MM.1S (cell line): ENCODE measurements at regions not wholly inside any gene's neighbourhood (a gene's known extent, or its start where the extent isn't known, plus 50 kb on each side); places are given as distances from the start of the nearest gene placed in this dataset.

Experiments
- EZH2 ChIP-seq: fragments of 300-600 bp; sonication (generic); optimal IDR thresholded peaks from 2 replicates; pipeline ENCODE3; 2017; ENCODE audit warnings: low read depth, mild to moderate bottlenecking, antibody characterized with exemption, low read length, mixed read lengths
- EZH2phosphoT487 ChIP-seq: fragments of 300-600 bp; sonication (generic); IDR thresholded peaks from 2 replicates; pipeline ENCODE4 v1.6.1; 2018; ENCODE audit warnings: antibody characterized with exemption, low read length
- TF ChIP-seq, protein P1 (sequence below): fragments of 300-600 bp; sonication (generic); IDR thresholded peaks from 2 replicates; pipeline ENCODE4 v1.5.1; 2016; ENCODE audit warnings: antibody characterized with exemption, low read length, mixed read lengths

DNA sequence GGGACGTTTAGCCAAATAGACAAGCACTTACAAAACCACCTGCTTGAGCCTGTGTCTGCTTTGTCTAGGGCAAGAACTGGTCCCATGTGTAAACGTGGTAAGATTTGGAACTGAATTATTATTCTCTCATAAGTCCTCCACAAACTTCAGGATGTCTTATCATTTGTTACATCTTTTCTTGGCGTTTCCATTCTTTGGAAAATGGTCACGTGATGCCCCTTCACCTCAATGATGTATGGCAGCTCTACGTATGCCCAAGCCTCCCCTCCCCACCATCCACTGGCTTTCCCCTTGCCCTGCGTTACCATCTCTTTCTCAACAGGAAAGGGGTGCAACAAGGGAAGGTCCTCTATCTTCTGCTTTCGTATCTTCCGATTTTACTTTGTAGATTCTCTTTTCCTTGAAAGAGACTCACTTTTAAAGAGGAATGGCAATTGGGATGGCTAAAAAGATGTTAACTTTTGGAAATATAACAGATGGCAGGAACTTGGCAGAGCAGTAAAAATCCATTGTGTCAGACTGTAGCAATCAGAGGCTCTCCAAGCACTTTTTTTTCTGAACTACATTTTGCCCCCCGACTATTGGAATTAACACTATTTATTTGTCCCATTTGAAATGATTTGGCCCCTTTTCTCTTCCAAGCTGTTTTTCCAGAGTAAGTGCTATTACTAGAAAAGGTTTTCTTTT is 117.6 kb downstream of the FAT3 start:
- TF ChIP-seq, protein P1, sequence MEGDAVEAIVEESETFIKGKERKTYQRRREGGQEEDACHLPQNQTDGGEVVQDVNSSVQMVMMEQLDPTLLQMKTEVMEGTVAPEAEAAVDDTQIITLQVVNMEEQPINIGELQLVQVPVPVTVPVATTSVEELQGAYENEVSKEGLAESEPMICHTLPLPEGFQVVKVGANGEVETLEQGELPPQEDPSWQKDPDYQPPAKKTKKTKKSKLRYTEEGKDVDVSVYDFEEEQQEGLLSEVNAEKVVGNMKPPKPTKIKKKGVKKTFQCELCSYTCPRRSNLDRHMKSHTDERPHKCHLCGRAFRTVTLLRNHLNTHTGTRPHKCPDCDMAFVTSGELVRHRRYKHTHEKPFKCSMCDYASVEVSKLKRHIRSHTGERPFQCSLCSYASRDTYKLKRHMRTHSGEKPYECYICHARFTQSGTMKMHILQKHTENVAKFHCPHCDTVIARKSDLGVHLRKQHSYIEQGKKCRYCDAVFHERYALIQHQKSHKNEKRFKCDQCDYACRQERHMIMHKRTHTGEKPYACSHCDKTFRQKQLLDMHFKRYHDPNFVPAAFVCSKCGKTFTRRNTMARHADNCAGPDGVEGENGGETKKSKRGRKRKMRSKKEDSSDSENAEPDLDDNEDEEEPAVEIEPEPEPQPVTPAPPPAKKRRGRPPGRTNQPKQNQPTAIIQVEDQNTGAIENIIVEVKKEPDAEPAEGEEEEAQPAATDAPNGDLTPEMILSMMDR, result no peak
- TF ChIP-seq EZH2phosphoT487 (no peak), EZH2 (no peak)
